IMR-90 (cell line): ENCODE measurements at regions not wholly inside any gene's neighbourhood (a gene's known extent, or its start where the extent isn't known, plus 50 kb on each side); places are given as distances from the start of the nearest gene placed in this dataset.

ENCODE experiments used
- ATAC-seq: fragments of 200-7000 bp; cut with Tn5 transposase; 2 replicates; pipeline ENCODE4 v1.9.1; 2020; ENCODE audit warnings: low read depth, mild to moderate bottlenecking, moderate library complexity
- BruUV-seq: library from RNA; stranded (reverse); fragments of 400-500 nt; replicated peaks from 2 replicates; lab custom pipeline; 2021; lab: Mats Ljungman, UMichigan
- CTCF ChIA-PET: fragments of 300-600 bp; formaldehyde crosslinking; extraction: SDS; loops from one replicate; lab custom pipeline; 2021; ENCODE audit warnings: antibody characterized with exemption; lab: Yijun Ruan, JAX
- POLR2A ChIA-PET: fragments of 300-600 bp; sonication (Branson Sonifier 250); formaldehyde crosslinking; loops from one replicate; lab custom pipeline; 2022; ENCODE audit warnings: antibody characterized with exemption; ENCODE audit not compliant: unreplicated experiment; lab: Charles Lee
- DNase-seq: peaks from one replicate; pipeline ENCODE4 v3.0.0; 2013
- H2AFZ ChIP-seq: replicated peaks from 2 replicates; pipeline ENCODE3; 2013; ENCODE audit warnings: low read length, mild to moderate bottlenecking; ENCODE audit not compliant: poor library complexity
- H2AK5ac ChIP-seq: 2 replicates; pipeline ENCODE4 v1.6.1; 2013; ENCODE audit warnings: low read depth, low read length, inconsistent platforms
- H2AK9ac ChIP-seq: replicated peaks from 2 replicates; pipeline ENCODE3; 2013; ENCODE audit warnings: mild to moderate bottlenecking, low read depth, low read length, moderate library complexity; ENCODE audit not compliant: poor library complexity
- H2BK120ac ChIP-seq: 2 replicates; pipeline ENCODE4 v1.6.1; 2013; ENCODE audit warnings: low read depth, low read length, inconsistent platforms
- H2BK15ac ChIP-seq: 3 replicates; pipeline ENCODE4 v1.6.1; 2013; ENCODE audit warnings: low read depth, low read length, inconsistent platforms
- H2BK20ac ChIP-seq: 2 replicates; pipeline ENCODE4 v1.6.1; 2013; ENCODE audit warnings: low read depth, mild to moderate bottlenecking, inconsistent platforms, low read length, moderate library complexity
- H2BK5ac ChIP-seq: 2 replicates; pipeline ENCODE4 v1.6.1; 2013; ENCODE audit warnings: mild to moderate bottlenecking, low read depth, low read length, inconsistent platforms; ENCODE audit not compliant: poor library complexity, severe bottlenecking
- H3K14ac ChIP-seq: replicated peaks from 2 replicates; pipeline ENCODE4 v1.6.1; 2013; ENCODE audit warnings: low read depth, low read length, inconsistent platforms
- H3K18ac ChIP-seq: 2 replicates; pipeline ENCODE4 v1.6.1; 2013; ENCODE audit warnings: low read depth, low read length, control low read depth
- H3K23ac ChIP-seq: 2 replicates; pipeline ENCODE4 v1.6.1; 2013; ENCODE audit warnings: low read depth, low read length, inconsistent platforms
- H3K27ac ChIP-seq: 2 replicates; pipeline ENCODE4 v1.5.1; 2013; ENCODE audit warnings: mild to moderate bottlenecking, control low read depth, low read length; ENCODE audit not compliant: insufficient read depth
- H3K27me3 ChIP-seq: 2 replicates; pipeline ENCODE4 v1.6.1; 2013; ENCODE audit warnings: low read length; ENCODE audit not compliant: control insufficient read depth, insufficient read depth
- H3K36me3 ChIP-seq: 2 replicates; pipeline ENCODE4 v1.6.1; 2013; ENCODE audit warnings: low read length, mixed read lengths; ENCODE audit not compliant: control insufficient read depth, insufficient read depth
- H3K4ac ChIP-seq: 2 replicates; pipeline ENCODE4 v1.6.1; 2013; ENCODE audit warnings: low read depth, low read length, inconsistent platforms
- H3K4me1 ChIP-seq: 2 replicates; pipeline ENCODE4 v1.6.1; 2013; ENCODE audit warnings: low read length, mixed read lengths; ENCODE audit not compliant: control insufficient read depth, insufficient read depth
- H3K4me2 ChIP-seq: 2 replicates; pipeline ENCODE4 v1.6.1; 2013; ENCODE audit warnings: low read depth, mild to moderate bottlenecking, control low read depth, low read length, moderate library complexity
- H3K4me3 ChIP-seq: 2 replicates; pipeline ENCODE4 v1.5.1; 2013; ENCODE audit warnings: low read depth, mild to moderate bottlenecking, control low read depth, low read length, moderate library complexity; ENCODE audit not compliant: insufficient read depth
- H3K56ac ChIP-seq: 2 replicates; pipeline ENCODE4 v1.6.1; 2013; ENCODE audit warnings: low read length, inconsistent platforms; ENCODE audit not compliant: insufficient read depth; ENCODE audit errors: extremely low read depth
- H3K79me1 ChIP-seq, 2 experiments: 2 replicates each; pipeline ENCODE4 v1.6.1; 2013; ENCODE audit warnings: low read length in 2 of 2, inconsistent platforms in 1 of 2, low read depth in 1 of 2
- H3K9ac ChIP-seq: 2 replicates; pipeline ENCODE4 v1.6.1; 2013; ENCODE audit warnings: low read depth, low read length, control low read depth
- H3K9me1 ChIP-seq: 2 replicates; pipeline ENCODE4 v1.6.1; 2013; ENCODE audit warnings: low read length, inconsistent platforms; ENCODE audit not compliant: insufficient read depth
- H3K9me3 ChIP-seq: 2 replicates; pipeline ENCODE4 v1.6.1; 2013; ENCODE audit warnings: low read length; ENCODE audit not compliant: control insufficient read depth, insufficient read depth
- H4K20me1 ChIP-seq: 2 replicates; pipeline ENCODE4 v1.6.1; 2013; ENCODE audit warnings: low read length, inconsistent platforms; ENCODE audit not compliant: insufficient read depth
- H4K5ac ChIP-seq: 2 replicates; pipeline ENCODE4 v1.6.1; 2013; ENCODE audit warnings: mild to moderate bottlenecking, low read depth, low read length, control low read depth
- H4K8ac ChIP-seq, 2 experiments: 2 replicates each; pipeline ENCODE4 v1.6.1; 2013; ENCODE audit warnings: low read depth in 2 of 2, low read length in 2 of 2, control low read depth in 1 of 2, inconsistent platforms in 1 of 2
- H4K91ac ChIP-seq: 2 replicates; pipeline ENCODE4 v1.6.1; 2013; ENCODE audit warnings: low read depth, low read length, inconsistent platforms; ENCODE audit not compliant: insufficient read depth
- BHLHE40 ChIP-seq: fragments of 150-350 bp; IDR thresholded peaks from 2 replicates; pipeline ENCODE4 v1.6.1; 2016; ENCODE audit warnings: mild to moderate bottlenecking, low read depth, low read length
- CEBPB ChIP-seq: IDR thresholded peaks from 2 replicates; pipeline ENCODE4 v1.6.1; 2012; ENCODE audit warnings: low read depth, low read length, improper control_type of control experiment
- CHD1 ChIP-seq: IDR thresholded peaks from 2 replicates; pipeline ENCODE4 v1.6.1; 2012; ENCODE audit warnings: low read depth, low read length, improper control_type of control experiment
- FOS ChIP-seq: fragments of 150-350 bp; IDR thresholded peaks from 2 replicates; pipeline ENCODE4 v1.6.1; 2016; ENCODE audit warnings: low read depth, low read length
- MAZ ChIP-seq: IDR thresholded peaks from 2 replicates; pipeline ENCODE4 v1.6.1; 2012; ENCODE audit warnings: low read depth, mild to moderate bottlenecking, low read length, improper control_type of control experiment, moderate library complexity, borderline replicate concordance
- MXI1 ChIP-seq: IDR thresholded peaks from 2 replicates; pipeline ENCODE4 v1.6.1; 2012; ENCODE audit warnings: low read depth, mild to moderate bottlenecking, low read length, moderate library complexity, borderline replicate concordance
- NFE2L2 ChIP-seq: fragments of 150-350 bp; IDR thresholded peaks from 2 replicates; pipeline ENCODE4 v1.6.1; 2016; ENCODE audit warnings: low read depth, mild to moderate bottlenecking, low read length
- POLR2A ChIP-seq: IDR thresholded peaks from 2 replicates; pipeline ENCODE4 v1.6.1; 2012; ENCODE audit warnings: mild to moderate bottlenecking, low read depth, low read length
- RCOR1 ChIP-seq: IDR thresholded peaks from 2 replicates; pipeline ENCODE4 v1.6.1; 2012; ENCODE audit warnings: mild to moderate bottlenecking, low read length, improper control_type of control experiment; ENCODE audit not compliant: insufficient replicate concordance
- SMC3 ChIP-seq: fragments of 150-350 bp; IDR thresholded peaks from 2 replicates; pipeline ENCODE4 v1.6.1; 2016; ENCODE audit warnings: low read depth, mild to moderate bottlenecking, antibody characterized with exemption, low read length, moderate library complexity
- WGBS, 2 experiments: methylation state at CpG; one replicate each; pipeline versions ENCODE4 v1.1.5 to v1.1.7; 2013; ENCODE audit warnings: missing lambda C conversion rate in 2 of 2; ENCODE audit not compliant: insufficient read length in 1 of 2; ENCODE audit errors: extremely low coverage in 2 of 2; 5-methylcytosine and 5-hydroxymethylcytosine counted together
- dilution Hi-C: fragments of 300-500 bp; cut with HindIII; formaldehyde crosslinking; loops from one replicate; pipeline ENCODE4 v1.14.3; 2018; ENCODE audit warnings: low sequenced_read_pairs; ENCODE audit not compliant: unreplicated experiment
- in situ Hi-C: fragments of 300-500 bp; cut with MboI; formaldehyde crosslinking; loops from 3 replicates; pipeline ENCODE4 v1.14.3; 2019; ENCODE audit warnings: low sequenced_read_pairs, inconsistent platforms, mixed read lengths
- intact Hi-C: fragments of 100-400 bp; cut with micrococcal nuclease; formaldehyde crosslinking; loops from 2 replicates; pipeline ENCODE4 v1.10.0; 2022
- TF ChIP-seq, protein P1 (sequence below): conservative IDR thresholded peaks from 2 replicates; pipeline ENCODE4 v1.5.1; 2012; ENCODE audit warnings: mild to moderate bottlenecking, low read depth, low read length, improper control_type of control experiment
- TF ChIP-seq, protein P2 (sequence below): fragments of 150-350 bp; IDR thresholded peaks from 2 replicates; pipeline ENCODE4 v1.6.1; 2016; ENCODE audit warnings: low read depth, mild to moderate bottlenecking, low read length, moderate library complexity, borderline replicate concordance
- TF ChIP-seq, protein P3 (sequence below): fragments of 150-350 bp; IDR thresholded peaks from 2 replicates; pipeline ENCODE4 v1.6.1; 2017; ENCODE audit warnings: mild to moderate bottlenecking, antibody characterized with exemption, low read length, low read depth

DNA sequence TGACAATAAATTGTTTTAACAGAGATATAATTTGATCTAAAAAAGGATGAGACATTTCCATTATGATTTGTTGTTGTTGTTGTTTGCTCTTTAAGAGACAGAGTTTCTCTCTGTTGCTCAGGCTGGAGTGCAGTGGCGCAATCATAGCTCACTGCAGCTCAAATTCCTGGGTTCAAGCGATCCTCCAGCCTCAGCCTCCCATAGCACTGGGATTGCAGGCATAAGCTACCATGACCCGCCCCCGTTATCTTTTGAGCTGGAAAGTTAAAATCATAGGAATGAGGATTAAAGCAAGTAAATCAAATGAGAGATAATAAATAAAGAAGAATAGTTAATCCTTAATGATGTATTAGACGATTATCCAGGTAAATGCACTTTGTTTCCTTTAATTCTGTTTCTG is 224.4 kb upstream of the SMIM31 start:
- BruUV-seq = no TSS peak

More for the DNA sequence above, 224.4 kb upstream of the SMIM31 start:
- H4K91ac ChIP-seq = no peak overlapping the region
- no peak overlapping the region for H3K14ac ChIP-seq
- H3K4me2 ChIP-seq = no peak overlapping the region
- no peak overlapping the region for H3K27ac ChIP-seq
- no peaks in the 10 kb centered on the region for H3K4me1 ChIP-seq
- no peak overlapping the region for H3K4me3 ChIP-seq
- no peak overlapping the region for H3K56ac ChIP-seq
- H3K9me1 ChIP-seq = no peaks in the 10 kb centered on the region
- H2BK5ac ChIP-seq = no peak overlapping the region
- H2AK5ac ChIP-seq = no peak overlapping the region
- no peak overlapping the region for H3K4ac ChIP-seq
- WGBS, 2 experiments = no CpG with 5 or more reads among the region's 5 CpGs
- no peaks in the 10 kb centered on the region for H3K36me3 ChIP-seq
- TF ChIP-seq RCOR1 (no peak), NFE2L2 (no peak), BHLHE40 (no peak), FOS (no peak), SMC3 (no peak), CEBPB (no peak), MXI1 (no peak), CHD1 (no peak), MAZ (no peak), POLR2A (no peak)
- TF ChIP-seq, protein P1, sequence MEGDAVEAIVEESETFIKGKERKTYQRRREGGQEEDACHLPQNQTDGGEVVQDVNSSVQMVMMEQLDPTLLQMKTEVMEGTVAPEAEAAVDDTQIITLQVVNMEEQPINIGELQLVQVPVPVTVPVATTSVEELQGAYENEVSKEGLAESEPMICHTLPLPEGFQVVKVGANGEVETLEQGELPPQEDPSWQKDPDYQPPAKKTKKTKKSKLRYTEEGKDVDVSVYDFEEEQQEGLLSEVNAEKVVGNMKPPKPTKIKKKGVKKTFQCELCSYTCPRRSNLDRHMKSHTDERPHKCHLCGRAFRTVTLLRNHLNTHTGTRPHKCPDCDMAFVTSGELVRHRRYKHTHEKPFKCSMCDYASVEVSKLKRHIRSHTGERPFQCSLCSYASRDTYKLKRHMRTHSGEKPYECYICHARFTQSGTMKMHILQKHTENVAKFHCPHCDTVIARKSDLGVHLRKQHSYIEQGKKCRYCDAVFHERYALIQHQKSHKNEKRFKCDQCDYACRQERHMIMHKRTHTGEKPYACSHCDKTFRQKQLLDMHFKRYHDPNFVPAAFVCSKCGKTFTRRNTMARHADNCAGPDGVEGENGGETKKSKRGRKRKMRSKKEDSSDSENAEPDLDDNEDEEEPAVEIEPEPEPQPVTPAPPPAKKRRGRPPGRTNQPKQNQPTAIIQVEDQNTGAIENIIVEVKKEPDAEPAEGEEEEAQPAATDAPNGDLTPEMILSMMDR = no peak
- TF ChIP-seq, protein P2, sequence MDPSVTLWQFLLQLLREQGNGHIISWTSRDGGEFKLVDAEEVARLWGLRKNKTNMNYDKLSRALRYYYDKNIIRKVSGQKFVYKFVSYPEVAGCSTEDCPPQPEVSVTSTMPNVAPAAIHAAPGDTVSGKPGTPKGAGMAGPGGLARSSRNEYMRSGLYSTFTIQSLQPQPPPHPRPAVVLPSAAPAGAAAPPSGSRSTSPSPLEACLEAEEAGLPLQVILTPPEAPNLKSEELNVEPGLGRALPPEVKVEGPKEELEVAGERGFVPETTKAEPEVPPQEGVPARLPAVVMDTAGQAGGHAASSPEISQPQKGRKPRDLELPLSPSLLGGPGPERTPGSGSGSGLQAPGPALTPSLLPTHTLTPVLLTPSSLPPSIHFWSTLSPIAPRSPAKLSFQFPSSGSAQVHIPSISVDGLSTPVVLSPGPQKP = no peak
- TF ChIP-seq, protein P3, sequence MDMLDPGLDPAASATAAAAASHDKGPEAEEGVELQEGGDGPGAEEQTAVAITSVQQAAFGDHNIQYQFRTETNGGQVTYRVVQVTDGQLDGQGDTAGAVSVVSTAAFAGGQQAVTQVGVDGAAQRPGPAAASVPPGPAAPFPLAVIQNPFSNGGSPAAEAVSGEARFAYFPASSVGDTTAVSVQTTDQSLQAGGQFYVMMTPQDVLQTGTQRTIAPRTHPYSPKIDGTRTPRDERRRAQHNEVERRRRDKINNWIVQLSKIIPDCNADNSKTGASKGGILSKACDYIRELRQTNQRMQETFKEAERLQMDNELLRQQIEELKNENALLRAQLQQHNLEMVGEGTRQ = no peak
- H4K5ac ChIP-seq = no peak overlapping the region
- no peak overlapping the region for H3K23ac ChIP-seq
- H3K79me1 ChIP-seq = no peaks in the 10 kb centered on the region
- no peak overlapping the region for H3K18ac ChIP-seq
- no peak for DNase-seq
- H4K8ac ChIP-seq = no peak overlapping the region
- no peak overlapping the region for H2BK15ac ChIP-seq
- no peak overlapping the region for H2AK9ac ChIP-seq
- no peaks in the 10 kb centered on the region for H3K27me3 ChIP-seq
- CTCF ChIA-PET = no interaction called here
- H3K9ac ChIP-seq = no peak overlapping the region
- H2AFZ ChIP-seq = no peak overlapping the region
- H2BK20ac ChIP-seq = no peak overlapping the region
- POLR2A ChIA-PET = no interaction called here
- no peaks in the 10 kb centered on the region for H4K20me1 ChIP-seq
- H3K9me3 ChIP-seq = peaks cover 8% of the 10 kb centered on the region
- ATAC-seq = no peak
- intact Hi-C loops (no loop called here), in situ Hi-C loops (no loop called here), dilution Hi-C loops (no loop called here)
- H2BK120ac ChIP-seq = no peak overlapping the region
